HAP-1 (cell line): ENCODE measurements at regions not wholly inside any gene's neighbourhood (a gene's known extent, or its start where the extent isn't known, plus 50 kb on each side); places are given as distances from the start of the nearest gene placed in this dataset.

Source experiments
- DNase-seq, 2 experiments: peaks; one replicate each; pipeline ENCODE4 v3.0.0-alpha.2; 2016 to 2020; ENCODE audit warnings: low spot score in 2 of 2
- H3K27me3 ChIP-seq: fragments of 250-450 bp; sonication (Bioruptor Pico); 2 replicates; pipeline ENCODE4 v1.5.1; 2020; ENCODE audit warnings: low read depth, mild to moderate bottlenecking, moderate library complexity
- H3K36me3 ChIP-seq: fragments of 250-450 bp; sonication (Bioruptor Pico); replicated peaks from 2 replicates; pipeline ENCODE4 v1.5.1; 2020; ENCODE audit warnings: mild to moderate bottlenecking
- H3K4me1 ChIP-seq: fragments of 250-450 bp; sonication (Bioruptor Pico); 2 replicates; pipeline ENCODE4 v1.5.1; 2020; ENCODE audit warnings: mild to moderate bottlenecking
- H3K4me3 ChIP-seq: fragments of 250-450 bp; sonication (Bioruptor Pico); 2 replicates; pipeline ENCODE4 v1.5.1; 2020; ENCODE audit warnings: mild to moderate bottlenecking, moderate library complexity
- H3K9me3 ChIP-seq: fragments of 250-450 bp; sonication (Bioruptor Pico); 2 replicates; pipeline ENCODE4 v1.5.1; 2020; ENCODE audit warnings: mild to moderate bottlenecking, moderate library complexity
- in situ Hi-C: fragments of 300-500 bp; cut with MboI; formaldehyde crosslinking; loops from 3 replicates; pipeline ENCODE4 v1.14.3; 2020; ENCODE audit warnings: low sequenced_read_pairs, inconsistent platforms, mixed read lengths

- in situ Hi-C loops = no loop called here
- Histone ChIP-seq H3K4me1 (no peaks in the 10 kb centered on the region), H3K9me3 (no peaks in the 10 kb centered on the region), H3K27me3 (no peaks in the 10 kb centered on the region), H3K4me3 (no peak overlapping the region), H3K36me3 (no peaks in the 10 kb centered on the region)
- no peak for DNase-seq
These were observed 163.7 kb downstream of the SHOX start for GRCh38 chrX:794311-794710.

GRCh38 chrX:793216-793770, 162.7 kb downstream of the SHOX start:
- no peaks in the 10 kb centered on the region for H3K4me1 ChIP-seq
- H3K4me3 ChIP-seq = no peak overlapping the region
- in situ Hi-C loops = no loop called here
- no peaks in the 10 kb centered on the region for H3K9me3 ChIP-seq
- no peak for DNase-seq
- H3K36me3 ChIP-seq = no peaks in the 10 kb centered on the region
- H3K27me3 ChIP-seq = no peaks in the 10 kb centered on the region

- H3K27me3 ChIP-seq = no peaks in the 10 kb centered on the region
- no peaks in the 10 kb centered on the region for H3K36me3 ChIP-seq
- no peaks in the 10 kb centered on the region for H3K9me3 ChIP-seq
- H3K4me3 ChIP-seq = no peak overlapping the region
- H3K4me1 ChIP-seq = no peaks in the 10 kb centered on the region
- in situ Hi-C loops = no loop called here
- DNase-seq = no peak
These were observed 161.0 kb downstream of the SHOX start for GRCh38 chrX:791479-792034.

GRCh38 chrX:790783-791360, 160.3 kb downstream of the SHOX start:
- in situ Hi-C loops = no loop called here
- H3K4me3 ChIP-seq = no peak overlapping the region

GRCh38 chrX:790041-790506, 159.5 kb downstream of the SHOX start:
- H3K27me3 ChIP-seq = no peaks in the 10 kb centered on the region
- no peaks in the 10 kb centered on the region for H3K4me1 ChIP-seq
- no peak overlapping the region for H3K4me3 ChIP-seq
- DNase-seq = no peak
- in situ Hi-C loops = no loop called here
- no peaks in the 10 kb centered on the region for H3K9me3 ChIP-seq
- no peaks in the 10 kb centered on the region for H3K36me3 ChIP-seq

More at GRCh38 chrX:790783-791360, 160.3 kb downstream of the SHOX start:
- H3K9me3 ChIP-seq = no peaks in the 10 kb centered on the region
- H3K27me3 ChIP-seq = no peaks in the 10 kb centered on the region
- no peak for DNase-seq
- no peaks in the 10 kb centered on the region for H3K36me3 ChIP-seq
- no peaks in the 10 kb centered on the region for H3K4me1 ChIP-seq

- in situ Hi-C loops = no loop called here
- H3K27me3 ChIP-seq = no peaks in the 10 kb centered on the region
- H3K9me3 ChIP-seq = no peaks in the 10 kb centered on the region
- no peaks in the 10 kb centered on the region for H3K4me1 ChIP-seq
- no peak for DNase-seq
- no peaks in the 10 kb centered on the region for H3K36me3 ChIP-seq
- H3K4me3 ChIP-seq = no peak overlapping the region
These were observed 158.5 kb downstream of the SHOX start for GRCh38 chrX:789096-789495.

- H3K4me1 ChIP-seq = no peaks in the 10 kb centered on the region
- no peak overlapping the region for H3K4me3 ChIP-seq
- DNase-seq = no peak
- in situ Hi-C loops = no loop called here
- no peaks in the 10 kb centered on the region for H3K36me3 ChIP-seq
- H3K9me3 ChIP-seq = no peaks in the 10 kb centered on the region
- no peaks in the 10 kb centered on the region for H3K27me3 ChIP-seq
These were observed 155.9 kb downstream of the SHOX start for GRCh38 chrX:786441-786881.

- in situ Hi-C loops = no loop called here
These were observed 154.2 kb downstream of the SHOX start for GRCh38 chrX:784829-785228.

GRCh38 chrX:781224-782204, 150.9 kb downstream of the SHOX start:
- Histone ChIP-seq H3K27me3 (no peaks in the 10 kb centered on the region), H3K4me3 (no peak overlapping the region), H3K4me1 (no peaks in the 10 kb centered on the region), H3K36me3 (no peaks in the 10 kb centered on the region), H3K9me3 (no peaks in the 10 kb centered on the region)
- DNase-seq = peak in 1 of 2 experiments; percentile 12
- in situ Hi-C loops = no loop called here

More at GRCh38 chrX:784829-785228, 154.2 kb downstream of the SHOX start:
- no peaks in the 10 kb centered on the region for H3K9me3 ChIP-seq
- H3K36me3 ChIP-seq = no peaks in the 10 kb centered on the region
- no peaks in the 10 kb centered on the region for H3K27me3 ChIP-seq
- DNase-seq = no peak
- no peaks in the 10 kb centered on the region for H3K4me1 ChIP-seq
- no peak overlapping the region for H3K4me3 ChIP-seq

- Histone ChIP-seq H3K9me3 (no peaks in the 10 kb centered on the region), H3K27me3 (no peaks in the 10 kb centered on the region), H3K4me3 (no peak overlapping the region), H3K36me3 (no peaks in the 10 kb centered on the region), H3K4me1 (no peaks in the 10 kb centered on the region)
- no peak for DNase-seq
- in situ Hi-C loops = no loop called here
These were observed 146.1 kb downstream of the SHOX start for GRCh38 chrX:776529-777230.

GRCh38 chrX:776061-776460, 145.5 kb downstream of the SHOX start:
- Histone ChIP-seq H3K9me3 (no peaks in the 10 kb centered on the region), H3K4me1 (no peaks in the 10 kb centered on the region), H3K4me3 (no peak overlapping the region), H3K36me3 (no peaks in the 10 kb centered on the region), H3K27me3 (no peaks in the 10 kb centered on the region)
- DNase-seq = no peak
- in situ Hi-C loops = no loop called here

GRCh38 chrX:774536-774935, 143.9 kb downstream of the SHOX start:
- H3K27me3 ChIP-seq = no peaks in the 10 kb centered on the region
- in situ Hi-C loops = no loop called here
- H3K4me1 ChIP-seq = no peaks in the 10 kb centered on the region
- no peaks in the 10 kb centered on the region for H3K36me3 ChIP-seq
- DNase-seq = no peak
- H3K4me3 ChIP-seq = no peak overlapping the region
- H3K9me3 ChIP-seq = no peaks in the 10 kb centered on the region

GRCh38 chrX:773292-774025, 142.9 kb downstream of the SHOX start:
- no peaks in the 10 kb centered on the region for H3K9me3 ChIP-seq
- no peak for DNase-seq
- H3K36me3 ChIP-seq = no peaks in the 10 kb centered on the region
- no peaks in the 10 kb centered on the region for H3K4me1 ChIP-seq
- in situ Hi-C loops = no loop called here
- H3K27me3 ChIP-seq = no peaks in the 10 kb centered on the region
- no peak overlapping the region for H3K4me3 ChIP-seq
